Thyroid gland (tissue), 4 donors: ENCODE measurements at regions not wholly inside any gene's neighbourhood (a gene's known extent, or its start where the extent isn't known, plus 50 kb on each side); places are given as distances from the start of the nearest gene placed in this dataset.

ENCODE experiments used
- POLR2A ChIP-seq, 2 donors: fragments of 450-650 bp; IDR thresholded peaks; one replicate each; pipeline ENCODE4 v1.6.1; 2017; ENCODE audit warnings: antibody characterized with exemption in 2 of 2, mild to moderate bottlenecking in 2 of 2, moderate library complexity in 1 of 2
- TF ChIP-seq, protein P1 (sequence below), 6 experiments: fragments of 200-600 bp in 3 of 6; fragments of 450-650 bp in 3 of 6; sonication (generic) in 3 of 6; IDR thresholded peaks; one replicate each; pipeline ENCODE4 v1.5.1; 2016 to 2019; ENCODE audit warnings: antibody characterized with exemption in 6 of 6, mild to moderate bottlenecking in 2 of 6, inconsistent platforms in 1 of 6, moderate library complexity in 1 of 6

GRCh38 chr2:106953236-106953635, 67.3 kb upstream of the ST6GAL2 start:
- TF ChIP-seq, protein P1, sequence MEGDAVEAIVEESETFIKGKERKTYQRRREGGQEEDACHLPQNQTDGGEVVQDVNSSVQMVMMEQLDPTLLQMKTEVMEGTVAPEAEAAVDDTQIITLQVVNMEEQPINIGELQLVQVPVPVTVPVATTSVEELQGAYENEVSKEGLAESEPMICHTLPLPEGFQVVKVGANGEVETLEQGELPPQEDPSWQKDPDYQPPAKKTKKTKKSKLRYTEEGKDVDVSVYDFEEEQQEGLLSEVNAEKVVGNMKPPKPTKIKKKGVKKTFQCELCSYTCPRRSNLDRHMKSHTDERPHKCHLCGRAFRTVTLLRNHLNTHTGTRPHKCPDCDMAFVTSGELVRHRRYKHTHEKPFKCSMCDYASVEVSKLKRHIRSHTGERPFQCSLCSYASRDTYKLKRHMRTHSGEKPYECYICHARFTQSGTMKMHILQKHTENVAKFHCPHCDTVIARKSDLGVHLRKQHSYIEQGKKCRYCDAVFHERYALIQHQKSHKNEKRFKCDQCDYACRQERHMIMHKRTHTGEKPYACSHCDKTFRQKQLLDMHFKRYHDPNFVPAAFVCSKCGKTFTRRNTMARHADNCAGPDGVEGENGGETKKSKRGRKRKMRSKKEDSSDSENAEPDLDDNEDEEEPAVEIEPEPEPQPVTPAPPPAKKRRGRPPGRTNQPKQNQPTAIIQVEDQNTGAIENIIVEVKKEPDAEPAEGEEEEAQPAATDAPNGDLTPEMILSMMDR (IDR thresholded peaks at IDR 0.05) = no peak
- TF ChIP-seq POLR2A (IDR thresholded peaks at IDR 0.05) = no peak
